ENCODE measurements at regions not wholly inside any gene's neighbourhood (a gene's known extent, or its start where the extent isn't known, plus 50 kb on each side); places are given as distances from the start of the nearest gene placed in this dataset.

GRCh38 chr6:6780231-6780630, 191.7 kb downstream of the LY86 start:
- TF ChIP-seq CTCF (IDR thresholded peaks at IDR 0.05; ENCODE audit: unreplicated experiment in 3 of 3), result no peak
- H3K27me3 Mint-ChIP-seq (ENCODE audit: low read depth), result peaks cover 5% of the 10 kb centered on the region

GRCh38 chr6:6781172-6781872, 192.8 kb downstream of the LY86 start:
- Mint-ChIP-seq H3K36me3 (ENCODE audit: low read depth) (no peaks in the 10 kb centered on the region), H3K27ac (peak overlapping the region; percentile 76 to 89 (median 86)), H3K9me3 (peaks cover 3% of the 10 kb centered on the region), H3K4me1 (peaks cover 38% of the 10 kb centered on the region), H3K27me3 (ENCODE audit: low read depth) (peaks cover 5% of the 10 kb centered on the region), H3K4me3 (peak overlapping the region in 1 of 3 experiments; percentile 31)
- TF ChIP-seq CTCF (IDR thresholded peaks at IDR 0.05; ENCODE audit: unreplicated experiment in 3 of 3), result no peak

More at GRCh38 chr6:6780231-6780630, 191.7 kb downstream of the LY86 start:
- Mint-ChIP-seq H3K27ac (peak overlapping the region in 2 of 3 experiments; percentile 47 to 60), H3K4me3 (no peak overlapping the region), H3K36me3 (ENCODE audit: low read depth) (no peaks in the 10 kb centered on the region), H3K9me3 (peaks cover 6% of the 10 kb centered on the region), H3K4me1 (peaks cover 32% of the 10 kb centered on the region)

- peaks cover 38% of the 10 kb centered on the region for H3K4me1 Mint-ChIP-seq
- no peaks in the 10 kb centered on the region for H3K36me3 Mint-ChIP-seq (ENCODE audit: low read depth)
- peaks cover 5% of the 10 kb centered on the region for H3K27me3 Mint-ChIP-seq (ENCODE audit: low read depth)
- peaks cover 2% of the 10 kb centered on the region for H3K9me3 Mint-ChIP-seq
- H3K4me3 Mint-ChIP-seq, result peak overlapping the region in 2 of 3 experiments; percentile 19 to 31
- H3K27ac Mint-ChIP-seq, result peak overlapping the region; percentile 76 to 89 (median 86)
- TF ChIP-seq CTCF (IDR thresholded peaks at IDR 0.05; ENCODE audit: unreplicated experiment in 3 of 3), result no peak
These were observed 193.3 kb downstream of the LY86 start for GRCh38 chr6:6781873-6782227.

GRCh38 chr6:6783721-6784120, 195.2 kb downstream of the LY86 start:
- Mint-ChIP-seq H3K27ac (peak overlapping the region in 2 of 3 experiments; percentile 8 to 61), H3K4me3 (no peak overlapping the region), H3K36me3 (ENCODE audit: low read depth) (no peaks in the 10 kb centered on the region), H3K9me3 (no peaks in the 10 kb centered on the region), H3K27me3 (ENCODE audit: low read depth) (peaks cover 10% of the 10 kb centered on the region), H3K4me1 (peaks cover 38% of the 10 kb centered on the region)
- TF ChIP-seq CTCF (IDR thresholded peaks at IDR 0.05; ENCODE audit: unreplicated experiment in 3 of 3), result no peak

GRCh38 chr6:6784514-6785162, 196.1 kb downstream of the LY86 start:
- Mint-ChIP-seq H3K9me3 (no peaks in the 10 kb centered on the region), H3K36me3 (ENCODE audit: low read depth) (no peaks in the 10 kb centered on the region), H3K27me3 (ENCODE audit: low read depth) (peaks cover 16% of the 10 kb centered on the region), H3K4me1 (peaks cover 38% of the 10 kb centered on the region), H3K4me3 (no peak overlapping the region), H3K27ac (peak overlapping the region in 2 of 3 experiments; percentile 2 to 43)
- TF ChIP-seq CTCF (IDR thresholded peaks at IDR 0.05; ENCODE audit: unreplicated experiment in 3 of 3), result no peak
